GM12864 (cell line): ENCODE measurements at regions not wholly inside any gene's neighbourhood (a gene's known extent, or its start where the extent isn't known, plus 50 kb on each side); places are given as distances from the start of the nearest gene placed in this dataset.

Experiments
- DNase-seq: peaks from one replicate; pipeline ENCODE4 v3.0.0-alpha.2; 2011; ENCODE audit warnings: low read depth
- H3K4me3 ChIP-seq: 2 replicates; pipeline ENCODE4 v1.5.1; 2011; ENCODE audit warnings: mild to moderate bottlenecking, low read depth, low read length, control low read depth
- CTCF ChIP-seq: IDR thresholded peaks from 2 replicates; pipeline ENCODE4 v1.5.1; 2011; ENCODE audit warnings: low read depth, mild to moderate bottlenecking, moderate library complexity, low read length, control low read depth, inconsistent platforms; ENCODE audit errors: missing control alignments

- no peak for TF ChIP-seq CTCF
- H3K4me3 ChIP-seq = no peak overlapping the region
- DNase-seq = no peak
Measured at GRCh38 chr10:6305401-6306321, 102.9 kb downstream of the PFKFB3 start.

- no peak for TF ChIP-seq CTCF
- H3K4me3 ChIP-seq = no peak overlapping the region
- DNase-seq = no peak
Measured at GRCh38 chr10:6306917-6307316, 104.2 kb downstream of the PFKFB3 start.

GRCh38 chr10:6309816-6310215 is 107.1 kb downstream of the PFKFB3 start:
- H3K4me3 ChIP-seq = no peak overlapping the region
- TF ChIP-seq CTCF = no peak
- DNase-seq = no peak

GRCh38 chr10:6310977-6311376 is 108.2 kb downstream of the PFKFB3 start:
- DNase-seq = no peak
- H3K4me3 ChIP-seq = no peak overlapping the region
- no peak for TF ChIP-seq CTCF

- H3K4me3 ChIP-seq = no peak overlapping the region
- DNase-seq = no peak
- no peak for TF ChIP-seq CTCF
Measured at GRCh38 chr10:6311700-6312330, 109.1 kb downstream of the PFKFB3 start.

- no peak overlapping the region for H3K4me3 ChIP-seq
- DNase-seq = no peak
- TF ChIP-seq CTCF = no peak
Measured at GRCh38 chr10:6312636-6313035, 109.9 kb downstream of the PFKFB3 start.
